H54 (cell line): ENCODE measurements at regions not wholly inside any gene's neighbourhood (a gene's known extent, or its start where the extent isn't known, plus 50 kb on each side); places are given as distances from the start of the nearest gene placed in this dataset.
"Not testable (repeated sequence)": the region's sequence is repeated elsewhere in the genome, so short reads cannot be mapped to it uniquely, and the experiment has no call there.

Source experiments
- DNase-seq: peaks from one replicate; pipeline ENCODE4 v3.0.0; 2011; ENCODE audit warnings: low spot score, mixed read lengths; ENCODE audit not compliant: insufficient read length
- FAIRE-seq: peaks from 3 replicates; lab custom pipeline; 2011; peaks lifted over from hg19 to GRCh38; lab: Jason Lieb, UNC
- POLR2A ChIP-seq: IDR thresholded peaks from 2 replicates; pipeline ENCODE4 v1.6.1; 2011; ENCODE audit warnings: low read depth, mild to moderate bottlenecking, low read length

DNA sequence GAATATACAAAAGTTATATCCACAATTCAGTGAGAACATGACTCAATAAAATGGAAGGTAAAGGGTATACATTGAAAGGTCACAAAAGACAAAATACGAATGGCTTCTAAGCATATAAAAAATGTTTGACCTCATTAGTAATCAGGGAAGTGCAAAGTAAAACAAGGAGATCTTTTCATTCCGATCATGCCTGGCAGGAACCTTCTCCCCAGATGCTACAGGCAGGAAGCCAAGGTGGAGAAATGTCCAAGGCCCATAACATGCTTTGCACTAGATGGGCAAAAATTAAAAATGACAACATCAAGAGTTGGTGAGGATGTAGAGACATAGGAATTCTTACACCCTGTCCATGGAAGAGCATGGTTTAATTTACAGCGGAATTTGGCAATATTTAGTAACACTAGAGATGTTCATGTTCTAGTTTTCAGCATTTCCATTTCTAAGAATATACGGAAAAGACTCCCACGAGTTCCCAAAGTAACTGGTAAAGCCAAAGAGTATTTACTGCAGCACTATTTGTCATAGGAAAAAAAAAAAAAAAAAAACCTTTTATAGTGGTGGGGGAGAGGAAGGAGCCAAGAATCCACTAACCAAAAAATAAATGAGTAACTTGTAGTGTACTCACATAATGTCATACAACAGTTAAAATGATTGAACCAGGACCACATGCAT, 184.5 kb upstream of the KAZN start:
- no peak for DNase-seq
- peak; percentile 90 for FAIRE-seq
- no peak for TF ChIP-seq POLR2A

DNA sequence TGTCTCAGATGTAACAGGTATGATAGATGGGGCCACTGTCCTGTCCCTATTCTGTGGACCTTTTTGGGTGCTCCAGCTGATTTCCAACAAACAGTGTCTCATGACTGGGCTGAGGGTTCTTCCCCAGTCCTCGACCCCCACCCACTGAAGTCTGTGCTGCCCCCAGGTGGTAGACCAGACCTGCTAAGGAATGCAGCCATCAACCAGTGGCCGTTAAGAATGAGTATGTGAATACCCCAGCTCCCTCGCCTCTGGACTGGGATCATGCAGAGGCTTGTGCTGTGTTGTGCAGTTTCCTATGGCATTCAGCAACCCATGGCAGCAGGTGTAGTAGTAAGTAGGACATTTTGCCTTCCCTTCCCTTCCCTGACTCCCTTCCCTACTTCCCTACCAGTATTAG, 183.1 kb upstream of the KAZN start:
- TF ChIP-seq POLR2A = no peak
- no peak for FAIRE-seq
- DNase-seq = no peak

DNA sequence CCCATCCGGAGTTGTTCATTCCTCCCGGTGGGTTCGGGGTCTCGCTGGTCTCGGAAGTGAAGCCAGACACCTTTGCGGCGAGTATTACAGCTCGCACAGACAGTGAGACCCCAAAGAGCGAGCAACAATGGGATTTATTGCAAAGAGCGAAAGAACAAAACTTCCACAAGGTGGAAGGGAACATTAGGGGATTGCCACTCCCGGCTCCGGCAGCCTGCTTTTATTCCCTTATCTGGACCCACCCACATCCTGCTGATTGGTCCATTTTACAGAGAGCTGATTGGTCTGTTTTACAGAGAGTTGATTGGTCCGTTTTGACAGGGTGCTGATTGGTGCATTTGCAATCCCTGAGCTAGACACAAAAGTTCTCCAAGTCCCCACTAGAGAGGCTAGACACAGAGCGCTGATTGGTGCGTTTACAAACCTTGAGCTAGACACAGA, 178.7 kb upstream of the KAZN start:
- not testable (repeated sequence) for FAIRE-seq, DNase-seq

DNA sequence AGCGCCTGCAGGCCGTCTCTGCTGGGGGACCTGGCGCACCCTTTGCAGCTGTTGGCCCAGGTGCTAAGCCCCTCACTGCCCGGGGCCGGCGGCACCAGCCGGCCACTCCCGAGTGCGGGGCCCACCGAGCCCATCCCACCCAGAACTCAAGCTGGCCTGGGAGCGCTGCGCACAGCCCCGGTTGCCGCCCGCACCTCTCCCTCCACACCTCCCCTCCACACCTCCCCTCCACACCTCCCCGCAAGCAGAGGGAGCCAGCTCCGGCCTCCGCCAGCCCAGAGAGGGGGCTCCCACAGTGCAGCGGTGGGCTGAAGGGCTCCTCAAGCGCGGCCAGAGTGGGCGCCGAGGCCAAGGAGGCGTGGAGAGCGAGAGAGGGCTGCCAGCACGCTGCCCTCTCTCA, 177.8 kb upstream of the KAZN start:
- TF ChIP-seq POLR2A = no peak
- DNase-seq (no peak), FAIRE-seq (no peak)

DNA sequence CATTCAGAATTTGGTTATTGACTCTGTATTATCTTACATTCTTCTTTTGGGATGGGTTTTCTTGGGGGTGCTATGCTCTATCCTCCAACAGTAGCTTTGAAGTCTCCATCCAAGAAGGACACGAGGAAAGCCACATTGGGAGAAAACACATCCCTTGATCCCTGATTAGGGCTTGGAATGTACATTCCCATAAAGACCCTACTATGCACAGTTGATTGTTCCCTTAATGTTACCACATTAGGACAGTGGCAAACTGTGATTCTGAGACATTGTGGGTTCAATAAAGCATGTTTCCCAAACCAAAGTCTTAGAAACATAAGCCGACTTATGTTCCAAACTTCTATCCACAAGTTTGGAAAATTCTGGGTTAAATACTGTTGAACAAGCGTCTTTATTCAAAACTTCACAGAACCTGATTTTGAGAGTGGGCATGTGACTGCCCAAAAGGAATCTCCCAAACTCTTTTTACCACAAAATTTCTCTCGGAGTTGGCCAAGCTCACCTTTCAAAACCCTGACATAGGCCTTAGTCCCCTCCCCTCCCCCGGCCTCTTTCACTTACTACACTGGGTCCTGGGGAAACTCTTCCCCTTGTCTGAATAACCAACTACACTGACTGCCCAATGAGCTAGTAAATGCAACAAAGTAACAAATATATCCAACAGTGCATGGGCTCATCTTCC, 177.0 kb upstream of the KAZN start:
- FAIRE-seq (no peak), DNase-seq (no peak)
- TF ChIP-seq POLR2A = no peak

DNA sequence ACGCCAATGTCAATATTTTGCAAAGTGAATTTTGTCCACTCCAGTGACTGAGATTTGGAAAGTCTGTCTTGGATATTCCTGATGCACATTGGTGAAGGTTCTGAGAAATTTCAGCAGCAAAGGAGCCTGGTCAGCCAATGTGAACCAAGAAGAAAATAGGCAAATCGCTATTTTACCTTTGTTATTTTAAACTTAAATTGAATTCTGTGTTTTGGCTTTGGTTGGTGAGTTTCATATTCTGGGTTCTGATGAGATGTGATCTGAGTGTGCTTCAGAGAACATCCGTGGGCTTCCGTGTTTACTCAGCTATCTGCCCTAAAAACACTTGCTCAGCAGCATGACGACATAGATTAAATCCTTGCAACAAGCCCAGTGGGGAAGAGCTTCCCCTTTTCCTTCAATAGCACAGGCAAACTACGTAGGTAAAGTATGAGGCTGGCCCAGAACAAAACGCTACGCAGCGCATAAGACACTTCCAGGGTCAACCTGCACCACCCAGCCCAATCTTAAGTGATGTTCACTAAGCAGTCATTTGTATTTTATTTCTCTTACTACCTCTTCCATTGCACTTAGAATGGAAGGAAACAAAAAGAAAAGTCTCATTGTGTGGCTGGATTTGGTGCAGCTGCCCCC, 176.4 kb upstream of the KAZN start:
- FAIRE-seq = no peak
- no peak for DNase-seq
- TF ChIP-seq POLR2A = no peak

DNA sequence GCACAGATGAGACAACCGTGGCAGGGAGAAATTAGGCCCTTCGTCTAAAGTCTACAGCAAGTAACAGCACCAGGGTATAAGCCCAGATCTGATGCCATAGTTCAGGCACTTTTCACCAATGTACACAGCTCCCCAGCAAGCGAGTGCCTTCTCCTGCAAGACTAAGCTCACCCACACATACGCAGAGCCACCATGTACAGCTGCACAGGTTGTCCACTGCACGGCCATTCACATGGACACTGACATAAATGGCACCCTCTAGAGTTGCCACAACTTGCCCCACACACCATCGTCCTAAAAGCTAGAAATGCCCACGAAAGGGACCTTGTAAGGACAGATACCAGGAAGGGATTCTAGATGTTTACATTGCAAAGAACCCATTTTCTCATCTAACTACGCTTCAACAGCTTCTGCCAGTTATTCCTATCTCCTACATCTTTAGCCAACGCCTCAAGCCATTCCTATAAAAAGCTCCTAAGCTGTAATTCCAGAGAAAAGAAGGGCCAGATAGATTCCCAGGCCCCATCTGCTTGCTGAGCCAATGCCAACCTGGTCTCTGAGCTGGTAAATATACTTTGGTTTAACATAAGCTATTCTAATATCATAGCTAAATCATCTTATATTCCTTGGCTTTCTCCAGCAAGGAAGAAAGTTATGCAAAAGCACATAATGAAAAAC, 174.0 kb upstream of the KAZN start:
- TF ChIP-seq POLR2A = no peak
- FAIRE-seq (no peak), DNase-seq (no peak)

DNA sequence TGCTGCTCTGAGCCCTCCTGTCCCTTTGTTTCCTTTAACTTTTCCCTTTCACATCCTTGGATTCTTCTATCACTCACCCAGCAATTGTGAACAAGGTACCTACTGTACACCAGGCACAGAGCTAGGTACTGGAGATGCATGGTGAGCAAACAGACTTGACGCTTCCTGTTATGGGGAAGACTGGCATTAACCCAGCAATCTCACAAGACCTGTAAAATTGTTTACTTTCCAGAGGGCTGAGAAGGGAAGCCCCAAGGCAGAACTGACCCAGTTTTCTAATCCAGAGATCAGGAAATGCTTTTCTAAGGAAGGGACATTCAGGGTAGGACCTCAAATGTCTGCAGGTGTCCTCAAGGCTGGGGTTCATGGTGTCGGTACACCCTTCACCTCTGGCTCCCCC, 171.6 kb upstream of the KAZN start:
- DNase-seq = no peak
- TF ChIP-seq POLR2A = no peak
- no peak for FAIRE-seq

DNA sequence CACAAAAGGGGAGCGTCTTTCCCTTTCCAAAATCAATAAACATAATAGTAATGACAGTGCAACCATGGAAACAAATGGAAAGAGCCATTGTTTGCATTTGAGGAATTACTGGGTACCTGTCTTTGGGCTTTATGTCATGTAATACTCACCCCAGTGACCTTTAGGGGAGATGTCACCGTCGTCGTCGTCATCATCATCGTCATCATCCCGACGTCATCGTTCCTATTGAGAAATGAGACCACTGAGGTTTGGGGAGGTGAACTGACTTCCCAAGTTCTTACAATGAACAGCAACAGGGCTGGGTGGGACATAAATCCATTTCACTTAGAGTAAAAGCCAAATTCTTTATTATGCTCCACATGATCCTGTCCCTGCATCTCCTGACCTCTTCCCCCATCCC, 168.9 kb upstream of the KAZN start:
- FAIRE-seq = no peak
- no peak for DNase-seq
- no peak for TF ChIP-seq POLR2A

DNA sequence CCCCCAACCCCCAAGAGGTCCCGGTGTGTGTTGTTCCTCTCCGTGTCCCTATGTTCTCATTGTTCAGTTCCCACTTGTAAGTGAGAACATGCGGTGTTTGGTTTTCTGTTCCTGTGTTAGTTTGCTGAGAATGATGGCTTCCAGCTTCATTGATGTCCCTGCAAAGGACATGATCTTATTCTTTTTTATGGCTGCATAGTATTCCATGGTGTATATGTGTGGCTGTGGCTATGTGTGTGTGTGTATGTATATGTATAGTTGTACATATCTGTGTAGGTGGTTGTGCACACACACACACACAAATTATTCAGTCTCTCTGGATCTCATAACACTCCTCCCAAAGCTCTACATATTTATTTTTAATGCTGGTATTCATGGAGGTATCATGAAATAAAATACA, 165.8 kb upstream of the KAZN start:
- not testable (repeated sequence) for DNase-seq, FAIRE-seq

DNA sequence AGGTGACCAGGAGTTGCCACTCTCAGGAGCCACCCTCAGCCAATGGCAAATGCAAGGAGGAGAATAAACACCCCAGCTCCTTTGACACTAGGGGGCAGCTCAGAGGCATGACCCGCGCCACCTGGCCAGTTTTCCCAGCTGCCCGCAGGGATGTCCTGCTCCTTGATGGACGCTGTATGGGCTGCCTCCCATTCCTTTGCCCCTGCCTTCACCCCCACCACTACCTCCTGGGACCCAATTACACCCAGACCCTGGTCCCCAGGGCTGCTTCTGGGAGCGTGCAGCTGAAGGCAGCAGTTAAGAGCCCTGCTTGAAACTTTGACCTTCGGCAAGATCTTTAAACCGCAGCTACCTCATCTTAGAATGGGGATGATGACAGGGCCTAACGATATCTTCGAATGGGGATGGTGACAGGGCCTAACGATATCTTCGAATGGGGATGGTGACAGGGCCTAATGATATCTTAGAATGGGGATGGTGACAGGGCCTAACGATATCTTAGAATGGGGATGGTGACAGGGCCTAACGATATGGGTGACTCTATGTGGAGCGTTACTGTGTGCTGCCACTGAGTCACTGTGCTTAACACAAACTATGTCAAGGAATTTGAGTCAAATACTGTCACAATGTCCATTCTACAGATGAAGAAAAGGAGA, 163.0 kb upstream of the KAZN start:
- no peak for DNase-seq
- no peak for TF ChIP-seq POLR2A
- no peak for FAIRE-seq

DNA sequence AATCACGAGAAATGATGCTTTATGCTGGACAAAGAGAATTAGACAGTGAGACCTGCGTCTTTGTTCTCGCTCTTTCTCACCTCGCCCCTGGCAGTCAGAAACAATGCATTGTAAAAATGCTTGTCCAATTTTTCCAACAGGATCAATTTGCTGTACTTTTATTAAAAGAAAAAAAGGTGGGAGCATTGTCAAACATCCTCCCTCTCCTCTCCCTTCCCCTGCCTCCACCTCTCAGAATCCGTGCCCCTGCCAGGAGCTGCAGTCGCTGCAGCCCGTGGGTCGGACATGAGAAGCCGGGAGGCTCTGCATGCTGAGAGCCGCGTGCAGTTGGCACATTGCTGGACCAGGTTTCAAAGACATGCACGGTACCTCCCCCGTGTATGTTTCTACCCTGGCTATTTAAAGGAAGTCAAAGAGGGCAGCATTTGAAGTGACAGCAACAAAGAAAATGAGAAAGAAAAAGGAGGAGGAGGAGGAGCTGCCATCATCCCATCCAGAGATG, 161.0 kb upstream of the KAZN start:
- no peak for FAIRE-seq
- TF ChIP-seq POLR2A = no peak
- DNase-seq = no peak

DNA sequence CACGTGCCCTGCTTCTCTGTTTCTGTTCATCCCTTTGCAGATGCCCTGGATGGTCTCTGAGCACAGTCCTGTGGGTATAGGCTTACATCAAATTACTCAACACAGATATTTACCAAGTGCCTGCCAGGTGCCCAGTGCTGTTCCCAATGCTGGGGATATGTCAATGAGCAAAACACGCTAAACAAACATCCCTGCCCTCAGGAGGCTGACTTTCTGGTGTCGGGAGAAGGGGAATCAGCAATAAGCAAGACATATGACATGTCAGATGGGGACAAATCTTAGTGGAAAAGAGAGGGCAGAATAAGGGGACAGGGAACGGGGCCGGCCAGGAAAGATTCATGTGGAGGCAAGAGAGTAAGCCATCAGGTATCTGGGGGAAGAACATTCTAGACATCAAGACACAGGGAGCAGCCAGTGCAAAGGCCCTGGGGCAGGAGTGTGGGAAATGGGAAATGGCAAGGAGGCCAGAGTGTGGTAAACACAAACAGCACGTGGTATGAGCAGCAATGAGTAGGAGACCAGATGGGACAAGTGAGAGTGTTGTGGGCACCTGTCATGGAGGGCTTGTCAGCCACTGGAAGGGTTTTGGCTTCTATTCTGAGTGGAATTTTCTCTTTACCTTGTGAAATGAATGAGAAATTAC, 160.2 kb upstream of the KAZN start:
- TF ChIP-seq POLR2A = no peak
- DNase-seq (no peak), FAIRE-seq (no peak)
